ENCODE measurements at regions not wholly inside any gene's neighbourhood (a gene's known extent, or its start where the extent isn't known, plus 50 kb on each side); places are given as distances from the start of the nearest gene placed in this dataset.

DNA sequence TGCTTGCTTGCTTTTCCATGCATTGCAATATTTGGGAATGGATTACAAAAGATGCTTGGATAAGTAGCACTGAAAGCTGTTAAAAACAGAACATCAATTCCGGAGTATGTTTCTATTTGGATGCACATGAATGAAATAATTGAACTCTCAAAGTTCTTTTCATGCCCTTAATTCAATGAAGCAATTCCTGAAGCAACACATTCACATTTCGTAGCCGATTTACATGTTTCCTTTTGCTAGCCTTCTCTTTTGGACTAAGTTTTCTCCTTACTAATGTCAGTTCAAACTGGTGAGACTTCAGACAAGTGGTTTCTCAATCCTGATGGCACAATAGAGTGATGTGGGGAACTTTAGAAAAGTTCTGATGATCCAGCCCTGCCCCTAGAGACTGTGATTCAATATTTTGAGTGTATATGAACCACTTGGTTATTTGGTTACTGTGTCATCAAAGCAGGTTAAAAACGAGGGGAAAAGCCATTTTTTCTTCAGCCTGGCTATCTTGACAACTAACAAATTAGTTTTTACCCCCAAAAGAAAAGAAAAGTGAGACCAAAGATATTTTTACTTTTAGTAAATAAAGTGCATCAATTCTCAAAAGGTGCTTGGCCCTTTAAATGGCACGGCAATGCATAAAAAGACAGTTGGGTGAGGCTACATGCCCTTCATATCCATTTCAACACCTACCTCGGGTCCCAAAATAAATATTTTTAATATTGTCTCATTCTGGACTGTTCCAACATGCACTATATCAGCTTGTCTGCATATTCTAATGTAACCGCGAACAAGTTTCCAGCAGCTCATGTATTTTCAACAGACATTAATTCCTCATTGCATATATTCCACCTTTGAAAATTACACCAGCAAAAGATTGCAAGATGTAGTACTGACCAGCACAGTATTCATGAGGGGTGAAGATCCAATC is 90.1 kb upstream of the RPL34 start:
- TF ChIP-seq, protein P1, sequence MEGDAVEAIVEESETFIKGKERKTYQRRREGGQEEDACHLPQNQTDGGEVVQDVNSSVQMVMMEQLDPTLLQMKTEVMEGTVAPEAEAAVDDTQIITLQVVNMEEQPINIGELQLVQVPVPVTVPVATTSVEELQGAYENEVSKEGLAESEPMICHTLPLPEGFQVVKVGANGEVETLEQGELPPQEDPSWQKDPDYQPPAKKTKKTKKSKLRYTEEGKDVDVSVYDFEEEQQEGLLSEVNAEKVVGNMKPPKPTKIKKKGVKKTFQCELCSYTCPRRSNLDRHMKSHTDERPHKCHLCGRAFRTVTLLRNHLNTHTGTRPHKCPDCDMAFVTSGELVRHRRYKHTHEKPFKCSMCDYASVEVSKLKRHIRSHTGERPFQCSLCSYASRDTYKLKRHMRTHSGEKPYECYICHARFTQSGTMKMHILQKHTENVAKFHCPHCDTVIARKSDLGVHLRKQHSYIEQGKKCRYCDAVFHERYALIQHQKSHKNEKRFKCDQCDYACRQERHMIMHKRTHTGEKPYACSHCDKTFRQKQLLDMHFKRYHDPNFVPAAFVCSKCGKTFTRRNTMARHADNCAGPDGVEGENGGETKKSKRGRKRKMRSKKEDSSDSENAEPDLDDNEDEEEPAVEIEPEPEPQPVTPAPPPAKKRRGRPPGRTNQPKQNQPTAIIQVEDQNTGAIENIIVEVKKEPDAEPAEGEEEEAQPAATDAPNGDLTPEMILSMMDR (IDR thresholded peaks at IDR 0.05; ENCODE audit: unreplicated experiment): no peak
- no peak overlapping the region for H3K27ac Mint-ChIP-seq

DNA sequence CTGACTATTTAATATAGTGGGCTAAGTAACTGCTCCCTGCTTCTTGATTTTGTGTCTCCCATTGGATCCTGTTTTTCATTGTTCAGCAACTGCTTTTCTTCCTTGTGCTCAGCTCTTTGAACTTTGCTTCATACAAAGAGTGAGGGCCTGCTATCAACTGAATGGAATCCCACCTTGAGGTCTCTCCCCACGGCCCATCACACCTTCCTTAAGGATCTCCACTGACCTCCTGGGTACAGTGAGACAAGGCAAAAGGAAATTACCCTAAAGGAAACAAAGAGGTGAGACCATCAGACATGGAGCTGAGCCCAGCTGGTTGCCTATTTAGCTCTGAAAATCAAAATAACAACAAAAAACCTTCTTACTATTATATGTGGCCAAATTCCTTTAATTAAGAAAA is 91.3 kb upstream of the RPL34 start:
- Mint-ChIP-seq H3K4me3 (ENCODE audit: low read depth) (no peak overlapping the region), H3K27me3 (peaks cover 17% of the 10 kb centered on the region), H3K9me3 (ENCODE audit: low read depth) (no peaks in the 10 kb centered on the region), H3K36me3 (ENCODE audit: insufficient read depth) (no peaks in the 10 kb centered on the region), H3K4me1 (ENCODE audit: low read depth) (peaks cover 4% of the 10 kb centered on the region), H3K27ac (no peak overlapping the region)
- TF ChIP-seq, protein P1 (IDR thresholded peaks at IDR 0.05; ENCODE audit: unreplicated experiment): no peak
- no peak for DNase-seq (ENCODE audit: low spot score, unreplicated experiment)

More for the DNA sequence above, 90.1 kb upstream of the RPL34 start:
- Mint-ChIP-seq H3K4me3 (ENCODE audit: low read depth) (no peak overlapping the region), H3K4me1 (ENCODE audit: low read depth) (peaks cover 4% of the 10 kb centered on the region), H3K36me3 (ENCODE audit: insufficient read depth) (no peaks in the 10 kb centered on the region), H3K27me3 (peaks cover 17% of the 10 kb centered on the region), H3K9me3 (ENCODE audit: low read depth) (no peaks in the 10 kb centered on the region)
- DNase-seq (ENCODE audit: low spot score, unreplicated experiment): no peak

DNA sequence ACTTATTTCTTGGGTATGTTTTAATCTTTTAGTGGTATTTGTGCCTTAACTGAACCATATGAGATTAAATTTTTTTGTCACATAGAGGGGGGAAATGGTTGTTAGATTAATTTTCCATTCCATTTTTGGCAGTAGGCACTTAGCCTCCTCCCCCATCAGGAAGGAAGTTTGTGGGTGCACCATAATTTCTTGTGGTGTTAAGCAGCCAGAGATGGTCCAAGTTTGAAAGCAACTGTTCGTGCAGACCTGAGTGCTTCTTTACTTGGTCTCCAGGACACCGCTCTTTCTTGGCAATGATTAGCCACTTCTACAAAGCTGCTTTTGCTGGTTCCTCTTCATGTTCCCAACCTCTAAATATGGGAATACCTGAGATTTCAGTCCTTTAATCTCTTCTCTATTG is 92.7 kb upstream of the RPL34 start:
- no peak overlapping the region for H3K4me3 Mint-ChIP-seq (ENCODE audit: low read depth)
- TF ChIP-seq, protein P1 (IDR thresholded peaks at IDR 0.05; ENCODE audit: unreplicated experiment): no peak
- no peaks in the 10 kb centered on the region for H3K4me1 Mint-ChIP-seq (ENCODE audit: low read depth)
- H3K9me3 Mint-ChIP-seq (ENCODE audit: low read depth): no peaks in the 10 kb centered on the region
- no peak for DNase-seq (ENCODE audit: low spot score, unreplicated experiment)
- H3K36me3 Mint-ChIP-seq (ENCODE audit: insufficient read depth): no peaks in the 10 kb centered on the region
- peaks cover 12% of the 10 kb centered on the region for H3K27me3 Mint-ChIP-seq
- no peak overlapping the region for H3K27ac Mint-ChIP-seq

DNA sequence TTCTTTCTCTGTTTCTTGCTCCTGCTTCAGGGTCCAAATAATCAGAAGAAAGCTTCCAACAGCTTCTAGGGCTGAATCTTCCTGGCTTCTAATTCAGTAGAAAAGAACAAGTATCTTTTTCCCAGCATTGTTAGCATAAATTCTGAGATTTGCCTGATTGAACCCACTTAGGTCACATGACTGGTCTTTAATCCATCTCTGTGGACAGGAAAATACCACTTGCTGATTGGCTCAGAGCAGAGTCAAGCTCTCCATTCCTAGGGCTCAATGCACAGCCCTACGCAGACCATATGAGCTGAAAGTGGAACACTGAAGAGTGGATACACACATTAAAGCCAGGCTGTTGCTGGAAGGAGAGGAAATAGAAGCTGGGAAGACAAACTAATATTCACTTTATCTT is 99.6 kb upstream of the RPL34 start:
- no peaks in the 10 kb centered on the region for H3K9me3 Mint-ChIP-seq (ENCODE audit: low read depth)
- no peak overlapping the region for H3K4me3 Mint-ChIP-seq (ENCODE audit: low read depth)
- no peak for DNase-seq (ENCODE audit: low spot score, unreplicated experiment)
- TF ChIP-seq, protein P1 (IDR thresholded peaks at IDR 0.05; ENCODE audit: unreplicated experiment): no peak
- no peaks in the 10 kb centered on the region for H3K36me3 Mint-ChIP-seq (ENCODE audit: insufficient read depth)
- H3K4me1 Mint-ChIP-seq (ENCODE audit: low read depth): no peaks in the 10 kb centered on the region
- peaks cover 3% of the 10 kb centered on the region for H3K27me3 Mint-ChIP-seq
- no peak overlapping the region for H3K27ac Mint-ChIP-seq

DNA sequence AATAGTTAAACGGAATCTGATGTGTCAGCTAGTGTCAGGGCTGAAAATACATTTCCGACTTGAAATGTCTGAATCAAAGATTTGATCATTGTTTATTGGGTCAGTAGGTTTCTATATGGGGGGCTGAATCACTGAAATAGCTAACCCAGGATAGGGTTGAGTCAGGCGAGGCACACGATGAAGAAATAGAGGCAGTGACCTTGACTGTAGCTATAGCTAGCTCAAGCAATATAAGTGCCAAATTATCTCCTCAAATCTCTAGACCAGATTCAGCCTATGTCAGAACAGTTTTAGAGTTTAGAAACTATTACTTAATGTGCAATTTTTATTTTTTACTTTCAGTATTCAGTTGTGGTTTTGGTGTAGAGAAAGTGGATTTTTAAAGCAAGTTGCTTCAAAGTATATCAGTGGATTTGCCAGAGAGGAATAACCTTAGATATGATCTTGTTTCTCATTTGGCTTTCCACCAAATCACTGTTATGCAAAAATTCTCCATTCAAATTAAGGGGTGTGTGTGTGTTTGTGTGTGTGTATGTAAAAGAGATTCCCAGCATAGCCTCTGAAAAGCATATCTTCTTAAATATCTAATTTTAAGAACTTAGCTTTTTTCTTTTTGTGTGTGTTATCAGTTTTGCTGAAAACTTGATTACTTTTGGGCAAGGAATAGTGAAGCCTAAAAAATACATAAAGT is 100.3 kb upstream of the RPL34 start:
- no peaks in the 10 kb centered on the region for H3K9me3 Mint-ChIP-seq (ENCODE audit: low read depth)
- no peak overlapping the region for H3K4me3 Mint-ChIP-seq (ENCODE audit: low read depth)
- no peaks in the 10 kb centered on the region for H3K36me3 Mint-ChIP-seq (ENCODE audit: insufficient read depth)
- DNase-seq (ENCODE audit: low spot score, unreplicated experiment): no peak
- TF ChIP-seq, protein P1 (IDR thresholded peaks at IDR 0.05; ENCODE audit: unreplicated experiment): no peak
- no peaks in the 10 kb centered on the region for H3K4me1 Mint-ChIP-seq (ENCODE audit: low read depth)
- H3K27me3 Mint-ChIP-seq: peaks cover 9% of the 10 kb centered on the region
- no peak overlapping the region for H3K27ac Mint-ChIP-seq

Measured in progenitor cell of endocrine pancreas (in vitro differentiated cells).